ENCODE measurements at regions not wholly inside any gene's neighbourhood (a gene's known extent, or its start where the extent isn't known, plus 50 kb on each side); places are given as distances from the start of the nearest gene placed in this dataset.
"Not testable (repeated sequence)": the region's sequence is repeated elsewhere in the genome, so short reads cannot be mapped to it uniquely, and the experiment has no call there.

GRCh38 chr5:42874621-42875198 lies 63.0 kb upstream of the SELENOP start:
- Histone ChIP-seq H3K36me3 (ENCODE audit: control insufficient read depth, insufficient read depth, low read length) (no peaks in the 10 kb centered on the region), H3K27ac (ENCODE audit: insufficient read depth, low read length, poor library complexity, severe bottlenecking) (no peak overlapping the region), H3K4me1 (ENCODE audit: control insufficient read depth, insufficient read depth, low read length, poor library complexity, severe bottlenecking) (no peaks in the 10 kb centered on the region), H3K9me3 (ENCODE audit: control insufficient read depth, low read length) (no peaks in the 10 kb centered on the region), H3K4me3 (ENCODE audit: insufficient read depth, low read depth, low read length, poor library complexity, severe bottlenecking) (no peak overlapping the region), H3K27me3 (replicated peaks; ENCODE audit: control insufficient read depth, insufficient read depth, low read length, poor library complexity, severe bottlenecking) (no peaks in the 10 kb centered on the region)
- no peak for DNase-seq

GRCh38 chr5:42872865-42873264 lies 61.2 kb upstream of the SELENOP start:
- H3K27me3 ChIP-seq (replicated peaks; ENCODE audit: control insufficient read depth, insufficient read depth, low read length, poor library complexity, severe bottlenecking) = no peaks in the 10 kb centered on the region

GRCh38 chr5:42870882-42871418 lies 59.3 kb upstream of the SELENOP start:
- Histone ChIP-seq H3K4me1 (ENCODE audit: control insufficient read depth, insufficient read depth, low read length, poor library complexity, severe bottlenecking) (no peaks in the 10 kb centered on the region), H3K27ac (ENCODE audit: insufficient read depth, low read length, poor library complexity, severe bottlenecking) (no peak overlapping the region), H3K27me3 (replicated peaks; ENCODE audit: control insufficient read depth, insufficient read depth, low read length, poor library complexity, severe bottlenecking) (no peaks in the 10 kb centered on the region), H3K9me3 (ENCODE audit: control insufficient read depth, low read length) (no peaks in the 10 kb centered on the region), H3K4me3 (ENCODE audit: insufficient read depth, low read depth, low read length, poor library complexity, severe bottlenecking) (no peak overlapping the region), H3K36me3 (ENCODE audit: control insufficient read depth, insufficient read depth, low read length) (no peaks in the 10 kb centered on the region)
- no peak for DNase-seq

More at GRCh38 chr5:42872865-42873264, 61.2 kb upstream of the SELENOP start:
- DNase-seq = no peak
- no peak overlapping the region for H3K4me3 ChIP-seq (ENCODE audit: insufficient read depth, low read depth, low read length, poor library complexity, severe bottlenecking)
- H3K4me1 ChIP-seq (ENCODE audit: control insufficient read depth, insufficient read depth, low read length, poor library complexity, severe bottlenecking) = no peaks in the 10 kb centered on the region
- no peaks in the 10 kb centered on the region for H3K9me3 ChIP-seq (ENCODE audit: control insufficient read depth, low read length)
- no peaks in the 10 kb centered on the region for H3K36me3 ChIP-seq (ENCODE audit: control insufficient read depth, insufficient read depth, low read length)
- H3K27ac ChIP-seq (ENCODE audit: insufficient read depth, low read length, poor library complexity, severe bottlenecking) = no peak overlapping the region

- H3K36me3 ChIP-seq (ENCODE audit: control insufficient read depth, insufficient read depth, low read length); H3K4me1 ChIP-seq (ENCODE audit: control insufficient read depth, insufficient read depth, low read length, poor library complexity, severe bottlenecking); H3K9me3 ChIP-seq (ENCODE audit: control insufficient read depth, low read length); H3K4me3 ChIP-seq (ENCODE audit: insufficient read depth, low read depth, low read length, poor library complexity, severe bottlenecking); DNase-seq; H3K27me3 ChIP-seq (replicated peaks; ENCODE audit: control insufficient read depth, insufficient read depth, low read length, poor library complexity, severe bottlenecking); H3K27ac ChIP-seq (ENCODE audit: insufficient read depth, low read length, poor library complexity, severe bottlenecking): not testable (repeated sequence)
Measured at GRCh38 chr5:42868417-42868816, 56.7 kb upstream of the SELENOP start.

- not testable (repeated sequence) for DNase-seq; H3K9me3 ChIP-seq (ENCODE audit: control insufficient read depth, low read length); H3K36me3 ChIP-seq (ENCODE audit: control insufficient read depth, insufficient read depth, low read length); H3K27me3 ChIP-seq (replicated peaks; ENCODE audit: control insufficient read depth, insufficient read depth, low read length, poor library complexity, severe bottlenecking); H3K4me3 ChIP-seq (ENCODE audit: insufficient read depth, low read depth, low read length, poor library complexity, severe bottlenecking); H3K27ac ChIP-seq (ENCODE audit: insufficient read depth, low read length, poor library complexity, severe bottlenecking); H3K4me1 ChIP-seq (ENCODE audit: control insufficient read depth, insufficient read depth, low read length, poor library complexity, severe bottlenecking)
Measured at GRCh38 chr5:42864749-42865148, 53.1 kb upstream of the SELENOP start.

Data from effector memory CD4-positive, alpha-beta T cell (primary cell).